AG09309 (cell line): ENCODE measurements at regions not wholly inside any gene's neighbourhood (a gene's known extent, or its start where the extent isn't known, plus 50 kb on each side); places are given as distances from the start of the nearest gene placed in this dataset.

Experiments used
- DNase-seq: peaks from one replicate; pipeline ENCODE4 v3.0.0-alpha.2; 2010; ENCODE audit warnings: low read depth
- H3K4me3 ChIP-seq: 2 replicates; pipeline ENCODE4 v1.5.1; 2011; ENCODE audit warnings: mild to moderate bottlenecking, low read depth, low read length, moderate library complexity; ENCODE audit not compliant: control insufficient read depth
- TF ChIP-seq, protein P1 (sequence below): IDR thresholded peaks from 2 replicates; pipeline ENCODE4 v1.5.1; 2011; ENCODE audit warnings: mild to moderate bottlenecking, low read depth, low read length, inconsistent platforms; ENCODE audit not compliant: insufficient read depth, control insufficient read depth; ENCODE audit errors: missing control alignments

DNA sequence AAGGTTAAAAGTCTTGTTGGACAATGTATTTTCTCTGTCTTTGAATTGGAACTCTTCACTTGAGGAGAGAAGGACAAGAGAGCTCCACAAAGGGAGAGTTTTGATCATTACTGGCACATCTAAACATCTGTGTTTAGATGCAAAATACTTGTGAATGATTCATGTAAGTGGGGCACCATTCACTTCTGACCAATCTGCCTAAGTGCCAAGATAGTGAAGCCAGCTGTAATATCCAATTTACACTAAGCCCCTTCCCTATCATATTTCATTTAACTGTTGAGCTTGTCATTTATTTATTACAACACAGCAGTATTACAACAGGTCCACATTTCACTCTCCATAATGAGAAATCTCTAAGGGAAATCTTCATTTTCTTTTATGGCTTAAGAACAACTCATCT is 832.3 kb upstream of the GOT2 start:
- DNase-seq, result no peak
- H3K4me3 ChIP-seq, result no peak overlapping the region
- TF ChIP-seq, protein P1, sequence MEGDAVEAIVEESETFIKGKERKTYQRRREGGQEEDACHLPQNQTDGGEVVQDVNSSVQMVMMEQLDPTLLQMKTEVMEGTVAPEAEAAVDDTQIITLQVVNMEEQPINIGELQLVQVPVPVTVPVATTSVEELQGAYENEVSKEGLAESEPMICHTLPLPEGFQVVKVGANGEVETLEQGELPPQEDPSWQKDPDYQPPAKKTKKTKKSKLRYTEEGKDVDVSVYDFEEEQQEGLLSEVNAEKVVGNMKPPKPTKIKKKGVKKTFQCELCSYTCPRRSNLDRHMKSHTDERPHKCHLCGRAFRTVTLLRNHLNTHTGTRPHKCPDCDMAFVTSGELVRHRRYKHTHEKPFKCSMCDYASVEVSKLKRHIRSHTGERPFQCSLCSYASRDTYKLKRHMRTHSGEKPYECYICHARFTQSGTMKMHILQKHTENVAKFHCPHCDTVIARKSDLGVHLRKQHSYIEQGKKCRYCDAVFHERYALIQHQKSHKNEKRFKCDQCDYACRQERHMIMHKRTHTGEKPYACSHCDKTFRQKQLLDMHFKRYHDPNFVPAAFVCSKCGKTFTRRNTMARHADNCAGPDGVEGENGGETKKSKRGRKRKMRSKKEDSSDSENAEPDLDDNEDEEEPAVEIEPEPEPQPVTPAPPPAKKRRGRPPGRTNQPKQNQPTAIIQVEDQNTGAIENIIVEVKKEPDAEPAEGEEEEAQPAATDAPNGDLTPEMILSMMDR, result no peak

DNA sequence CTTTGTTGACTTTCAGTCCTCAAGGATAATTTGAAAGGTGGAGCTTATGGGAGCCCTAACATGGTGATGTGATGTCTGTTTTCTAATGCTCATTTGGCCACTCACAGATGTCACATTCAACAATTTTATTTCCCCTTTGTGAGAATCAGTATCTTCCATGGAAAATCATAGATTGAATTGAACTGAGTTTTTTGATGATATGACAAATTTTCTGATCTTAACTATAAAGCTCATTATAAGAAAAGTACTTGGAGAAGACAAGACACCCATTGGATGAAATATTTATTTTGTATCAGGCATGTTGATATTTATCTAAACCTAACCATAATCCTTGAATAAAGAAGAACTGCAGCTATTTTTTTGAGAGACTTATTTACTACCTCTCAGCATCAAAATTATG is 824.6 kb upstream of the GOT2 start:
- no peak for DNase-seq
- no peak overlapping the region for H3K4me3 ChIP-seq
- TF ChIP-seq, protein P1, result no peak

DNA sequence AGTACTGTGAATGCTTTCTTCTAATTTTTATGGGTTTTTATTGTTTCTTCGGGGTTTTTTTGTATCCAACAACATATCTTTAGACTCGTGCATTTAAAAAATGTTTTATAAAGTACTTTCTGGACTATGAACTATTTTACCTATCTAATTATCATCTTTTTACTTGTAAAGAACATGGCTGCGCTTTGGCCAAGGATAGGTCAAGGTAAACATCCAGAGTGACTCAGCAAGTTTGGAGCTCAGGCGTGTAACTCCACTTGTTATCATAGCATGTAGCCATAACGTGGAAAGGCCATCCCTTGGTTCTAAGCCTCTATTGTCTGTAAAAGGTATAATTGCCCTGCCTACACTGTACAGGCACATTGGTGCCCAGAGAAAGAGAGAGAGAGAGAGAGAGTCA is 818.0 kb upstream of the GOT2 start:
- DNase-seq, result no peak
- H3K4me3 ChIP-seq, result no peak overlapping the region
- TF ChIP-seq, protein P1, result no peak

DNA sequence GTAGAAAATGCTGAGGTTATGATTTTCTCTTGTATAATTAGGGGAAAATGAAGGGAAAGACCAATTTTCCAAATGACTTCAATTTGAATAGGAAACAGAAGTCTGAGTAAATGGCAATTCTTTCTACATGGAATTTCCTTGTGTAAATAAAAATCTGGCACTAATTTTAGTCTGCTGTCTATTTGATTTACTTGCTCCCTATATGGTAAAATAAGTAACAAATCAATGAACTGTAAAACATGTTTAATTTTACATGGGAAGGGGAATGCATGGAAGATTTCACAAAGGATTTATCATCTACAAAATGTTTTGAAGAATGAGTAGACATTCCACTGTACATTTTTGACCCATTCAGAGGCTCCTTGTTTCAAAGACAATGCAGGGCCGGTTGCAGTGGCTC is 811.6 kb upstream of the GOT2 start:
- H3K4me3 ChIP-seq, result no peak overlapping the region
- DNase-seq, result no peak
- TF ChIP-seq, protein P1, result no peak

DNA sequence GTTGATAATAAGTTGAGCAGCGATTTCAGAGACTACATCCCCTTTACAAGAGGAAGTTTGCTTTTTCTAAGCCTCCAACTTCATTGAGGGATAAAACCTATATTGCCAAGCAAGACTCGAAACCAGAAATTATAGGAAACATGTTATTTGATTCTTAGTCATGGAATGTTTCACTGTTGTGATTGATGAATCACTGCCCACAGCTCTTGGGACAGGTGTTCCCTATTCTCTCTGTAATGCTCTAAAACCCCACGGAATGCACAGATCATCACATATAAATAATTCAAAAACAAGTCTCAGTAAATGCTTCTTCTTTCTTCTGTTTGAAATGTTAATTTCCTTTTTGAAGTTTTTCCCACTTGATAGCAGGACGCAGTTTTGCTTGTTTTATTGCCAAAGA is 809.5 kb upstream of the GOT2 start:
- TF ChIP-seq, protein P1, result no peak
- DNase-seq, result peak; percentile 21
- H3K4me3 ChIP-seq, result no peak overlapping the region

DNA sequence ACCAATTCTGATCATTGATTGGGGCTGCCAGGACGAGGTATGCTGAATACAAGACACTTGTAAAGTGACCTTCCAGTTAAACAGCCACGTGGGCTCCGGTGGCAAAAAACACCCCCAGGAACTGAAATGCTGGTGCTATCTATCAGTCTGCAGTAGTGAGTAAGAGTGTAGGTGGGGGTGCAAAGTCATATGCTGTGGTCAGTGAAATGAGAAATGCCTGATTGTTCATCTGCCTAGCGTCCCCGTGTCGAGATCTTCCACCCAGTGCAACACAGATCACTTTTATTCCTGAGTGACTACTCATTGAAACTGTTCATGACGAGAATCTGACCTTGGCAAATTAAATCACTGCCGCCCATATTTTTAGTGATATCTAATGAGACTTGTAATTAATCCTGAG is 806.5 kb upstream of the GOT2 start:
- TF ChIP-seq, protein P1, result no peak
- no peak for DNase-seq
- no peak overlapping the region for H3K4me3 ChIP-seq

DNA sequence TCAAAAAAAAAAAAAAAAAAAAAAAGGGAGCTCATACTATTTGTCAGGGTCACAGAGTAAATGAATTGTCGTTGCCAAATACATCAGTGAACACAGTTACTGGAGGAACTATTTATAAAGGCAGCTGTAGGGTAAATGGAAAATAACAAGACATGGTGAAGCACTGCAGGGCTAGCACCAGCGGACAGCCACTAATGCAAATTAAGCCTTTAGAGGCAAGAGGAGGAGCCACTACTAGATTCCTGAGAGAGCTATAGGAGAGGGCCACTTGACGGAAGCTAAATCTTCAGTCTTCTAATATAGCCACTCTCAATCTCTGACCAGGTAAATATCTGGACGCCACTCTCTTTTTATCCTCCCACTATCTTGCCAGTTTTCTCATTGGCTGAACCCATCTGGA is 801.2 kb upstream of the GOT2 start:
- no peak for DNase-seq
- TF ChIP-seq, protein P1, result no peak
- H3K4me3 ChIP-seq, result no peak overlapping the region
